PC-9 (cell line): ENCODE measurements at regions not wholly inside any gene's neighbourhood (a gene's known extent, or its start where the extent isn't known, plus 50 kb on each side); places are given as distances from the start of the nearest gene placed in this dataset.

Experiments used
- BruUV-seq: library from RNA; stranded (reverse); fragments of 400-500 nt; replicated peaks from 2 replicates; lab custom pipeline; 2021; lab: Mats Ljungman, UMichigan
- CTCF ChIA-PET: fragments of 300-600 bp; sonication (Branson Sonifier 250); formaldehyde crosslinking; loops from one replicate; lab custom pipeline; 2022; ENCODE audit warnings: antibody characterized with exemption; lab: Charles Lee
- POLR2A ChIA-PET: fragments of 300-600 bp; sonication (Branson Sonifier 250); formaldehyde crosslinking; loops from one replicate; lab custom pipeline; 2022; ENCODE audit warnings: antibody characterized with exemption; ENCODE audit not compliant: unreplicated experiment; lab: Charles Lee
- DNase-seq, 2 experiments: peaks; one replicate each; pipeline versions ENCODE4 v3.0.0 to v3.0.0-alpha.2; 2015 to 2022; ENCODE audit warnings: mixed read lengths in 1 of 2
- H2AFZ ChIP-seq: fragments of 200-600 bp; sonication (generic); 2 replicates; pipeline ENCODE4 v1.8.1; 2017; ENCODE audit warnings: antibody characterized with exemption
- H3F3A ChIP-seq: fragments of 200-600 bp; sonication (generic); 2 replicates; pipeline ENCODE4 v1.8.1; 2017; ENCODE audit warnings: antibody characterized with exemption, mild to moderate bottlenecking, low read depth; ENCODE audit not compliant: insufficient read depth
- H3K27ac ChIP-seq: fragments of 200-600 bp; sonication (generic); 2 replicates; pipeline ENCODE4 v1.6.1; 2016; ENCODE audit warnings: mixed run types
- H3K27me3 ChIP-seq: fragments of 200-600 bp; sonication (generic); 2 replicates; pipeline ENCODE4 v1.6.1; 2016; ENCODE audit warnings: low read depth, mixed run types; ENCODE audit not compliant: insufficient read depth
- H3K36me3 ChIP-seq: fragments of 200-600 bp; sonication (generic); 2 replicates; pipeline ENCODE4 v1.6.1; 2016; ENCODE audit warnings: low read depth, mixed run types
- H3K4me1 ChIP-seq: fragments of 200-600 bp; sonication (generic); replicated peaks from 2 replicates; pipeline ENCODE4 v1.6.1; 2016; ENCODE audit warnings: mixed run types; ENCODE audit not compliant: insufficient read depth
- H3K4me2 ChIP-seq: fragments of 200-600 bp; sonication (generic); 2 replicates; pipeline ENCODE4 v1.6.1; 2017; ENCODE audit warnings: mixed run types
- H3K4me3 ChIP-seq: fragments of 200-600 bp; sonication (generic); 2 replicates; pipeline ENCODE4 v1.6.1; 2016; ENCODE audit warnings: mixed run types
- H3K79me2 ChIP-seq: fragments of 200-600 bp; sonication (generic); 2 replicates; pipeline ENCODE4 v1.6.1; 2017; ENCODE audit warnings: low read depth, mixed run types
- H3K9me2 ChIP-seq: fragments of 200-600 bp; sonication (generic); 2 replicates; pipeline ENCODE4 v1.8.1; 2017; ENCODE audit warnings: mild to moderate bottlenecking; ENCODE audit not compliant: insufficient read depth
- H3K9me3 ChIP-seq: fragments of 200-600 bp; sonication (generic); 2 replicates; pipeline ENCODE4 v1.8.1; 2016; ENCODE audit warnings: low read depth; ENCODE audit not compliant: insufficient read depth
- H4K20me1 ChIP-seq: fragments of 200-600 bp; sonication (generic); 2 replicates; pipeline ENCODE4 v1.8.1; 2017; ENCODE audit not compliant: insufficient read depth
- CTCF ChIP-seq: fragments of 200-600 bp; sonication (generic); conservative IDR thresholded peaks from 2 replicates; pipeline ENCODE4 v1.6.1; 2017; ENCODE audit warnings: mixed run types, antibody characterized with exemption, mild to moderate bottlenecking, moderate library complexity
- EZH2 ChIP-seq: fragments of 200-600 bp; sonication (generic); IDR thresholded peaks from 2 replicates; pipeline ENCODE4 v1.8.0; 2017; ENCODE audit warnings: antibody characterized with exemption, low read depth
- intact Hi-C: fragments of 100-400 bp; cut with micrococcal nuclease; formaldehyde crosslinking; loops from one replicate; pipeline ENCODE4 v1.10.0; 2022; ENCODE audit not compliant: unreplicated experiment

GRCh38 chr15:46618984-46619383 lies 984.2 kb downstream of the SQOR start:
- no peaks in the 10 kb centered on the region for H3K9me3 ChIP-seq
- no peak overlapping the region for H3K27ac ChIP-seq
- H3K4me2 ChIP-seq = no peak overlapping the region
- H2AFZ ChIP-seq = no peak overlapping the region
- H3K79me2 ChIP-seq = no peaks in the 10 kb centered on the region
- no peaks in the 10 kb centered on the region for H3K4me1 ChIP-seq
- H3F3A ChIP-seq = no peaks in the 10 kb centered on the region
- no peak for DNase-seq
- intact Hi-C loops = no loop called here
- POLR2A ChIA-PET = no interaction called here
- no peak overlapping the region for H3K4me3 ChIP-seq
- H3K36me3 ChIP-seq = no peaks in the 10 kb centered on the region
- BruUV-seq = no TSS peak
- no peaks in the 10 kb centered on the region for H3K27me3 ChIP-seq
- no peak for TF ChIP-seq CTCF
- H3K9me2 ChIP-seq = no peaks in the 10 kb centered on the region
- CTCF ChIA-PET = no interaction called here
- H4K20me1 ChIP-seq = no peaks in the 10 kb centered on the region

- CTCF ChIA-PET = no interaction called here
These were observed 985.7 kb downstream of the SQOR start for GRCh38 chr15:46620392-46621013.

DNA sequence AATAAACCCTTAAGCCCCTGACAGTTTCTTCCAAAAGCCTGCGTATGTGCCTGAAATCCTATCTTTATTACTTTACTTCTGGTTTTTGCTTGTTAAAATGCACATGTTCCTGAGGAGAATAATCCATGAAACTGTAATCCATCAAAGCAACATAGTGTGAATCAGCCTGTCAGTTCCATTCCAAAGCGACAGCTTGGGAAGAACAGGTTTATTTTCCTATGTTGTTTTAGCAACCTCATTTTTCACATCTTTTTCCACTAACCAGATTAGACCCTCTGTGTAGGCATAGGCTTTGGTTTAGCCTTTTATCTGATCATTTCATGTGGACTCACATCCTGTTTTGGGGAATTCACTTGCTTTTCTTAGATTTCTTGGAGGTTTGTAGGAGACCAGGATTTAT lies 988.0 kb downstream of the SQOR start:
- no peaks in the 10 kb centered on the region for H3F3A ChIP-seq
- H3K27ac ChIP-seq = no peak overlapping the region
- no peaks in the 10 kb centered on the region for H3K27me3 ChIP-seq
- no peaks in the 10 kb centered on the region for H3K4me1 ChIP-seq
- POLR2A ChIA-PET = no interaction called here
- intact Hi-C loops = no loop called here
- no peak overlapping the region for H2AFZ ChIP-seq
- H3K36me3 ChIP-seq = no peaks in the 10 kb centered on the region
- no TSS peak for BruUV-seq
- DNase-seq = no peak
- no peak for TF ChIP-seq EZH2
- TF ChIP-seq CTCF = no peak
- no peaks in the 10 kb centered on the region for H4K20me1 ChIP-seq
- no peaks in the 10 kb centered on the region for H3K9me3 ChIP-seq
- H3K79me2 ChIP-seq = no peaks in the 10 kb centered on the region
- no peaks in the 10 kb centered on the region for H3K9me2 ChIP-seq
- no peak overlapping the region for H3K4me2 ChIP-seq
- no peak overlapping the region for H3K4me3 ChIP-seq
- CTCF ChIA-PET = no interaction called here

More at GRCh38 chr15:46620392-46621013, 985.7 kb downstream of the SQOR start:
- no peak overlapping the region for H2AFZ ChIP-seq
- H4K20me1 ChIP-seq = no peaks in the 10 kb centered on the region
- no TSS peak for BruUV-seq
- no peak for DNase-seq
- no peaks in the 10 kb centered on the region for H3K4me1 ChIP-seq
- no peaks in the 10 kb centered on the region for H3K79me2 ChIP-seq
- H3F3A ChIP-seq = no peaks in the 10 kb centered on the region
- H3K27me3 ChIP-seq = no peaks in the 10 kb centered on the region
- no peak overlapping the region for H3K4me3 ChIP-seq
- no peaks in the 10 kb centered on the region for H3K9me3 ChIP-seq
- no peak overlapping the region for H3K4me2 ChIP-seq
- no peaks in the 10 kb centered on the region for H3K36me3 ChIP-seq
- intact Hi-C loops = no loop called here
- TF ChIP-seq EZH2 (no peak), CTCF (no peak)
- POLR2A ChIA-PET = no interaction called here
- H3K9me2 ChIP-seq = no peaks in the 10 kb centered on the region
- H3K27ac ChIP-seq = no peak overlapping the region
